ENCODE measurements at regions not wholly inside any gene's neighbourhood (a gene's known extent, or its start where the extent isn't known, plus 50 kb on each side); places are given as distances from the start of the nearest gene placed in this dataset.

DNA sequence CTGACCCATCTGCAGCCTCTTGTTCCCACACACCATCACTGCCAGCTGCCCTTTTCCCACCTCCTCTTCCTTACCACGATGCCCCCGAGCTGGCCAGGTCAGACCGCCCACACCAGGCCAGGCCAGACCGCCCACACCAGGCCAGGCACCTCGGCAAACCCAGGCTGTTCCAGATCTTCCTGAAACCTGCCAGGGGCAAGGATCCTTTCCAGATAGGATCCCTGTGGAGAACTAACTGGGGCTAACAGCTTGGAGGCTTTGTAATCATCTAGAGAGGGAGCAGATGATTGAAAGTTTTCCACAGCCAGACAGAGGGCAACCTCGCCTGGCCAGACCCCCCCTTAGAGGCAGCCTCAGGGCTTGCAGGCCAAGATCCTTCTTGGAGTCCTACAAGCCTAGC, 287.3 kb upstream of the TLE3 start:
- TF ChIP-seq, protein P1, sequence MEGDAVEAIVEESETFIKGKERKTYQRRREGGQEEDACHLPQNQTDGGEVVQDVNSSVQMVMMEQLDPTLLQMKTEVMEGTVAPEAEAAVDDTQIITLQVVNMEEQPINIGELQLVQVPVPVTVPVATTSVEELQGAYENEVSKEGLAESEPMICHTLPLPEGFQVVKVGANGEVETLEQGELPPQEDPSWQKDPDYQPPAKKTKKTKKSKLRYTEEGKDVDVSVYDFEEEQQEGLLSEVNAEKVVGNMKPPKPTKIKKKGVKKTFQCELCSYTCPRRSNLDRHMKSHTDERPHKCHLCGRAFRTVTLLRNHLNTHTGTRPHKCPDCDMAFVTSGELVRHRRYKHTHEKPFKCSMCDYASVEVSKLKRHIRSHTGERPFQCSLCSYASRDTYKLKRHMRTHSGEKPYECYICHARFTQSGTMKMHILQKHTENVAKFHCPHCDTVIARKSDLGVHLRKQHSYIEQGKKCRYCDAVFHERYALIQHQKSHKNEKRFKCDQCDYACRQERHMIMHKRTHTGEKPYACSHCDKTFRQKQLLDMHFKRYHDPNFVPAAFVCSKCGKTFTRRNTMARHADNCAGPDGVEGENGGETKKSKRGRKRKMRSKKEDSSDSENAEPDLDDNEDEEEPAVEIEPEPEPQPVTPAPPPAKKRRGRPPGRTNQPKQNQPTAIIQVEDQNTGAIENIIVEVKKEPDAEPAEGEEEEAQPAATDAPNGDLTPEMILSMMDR (IDR thresholded peaks at IDR 0.05): no peak
- TF ChIP-seq EP300 (IDR thresholded peaks at IDR 0.05) (no peak), POLR2A (IDR thresholded peaks at IDR 0.05) (no peak)
